ENCODE measurements at regions not wholly inside any gene's neighbourhood (a gene's known extent, or its start where the extent isn't known, plus 50 kb on each side); places are given as distances from the start of the nearest gene placed in this dataset.

DNA sequence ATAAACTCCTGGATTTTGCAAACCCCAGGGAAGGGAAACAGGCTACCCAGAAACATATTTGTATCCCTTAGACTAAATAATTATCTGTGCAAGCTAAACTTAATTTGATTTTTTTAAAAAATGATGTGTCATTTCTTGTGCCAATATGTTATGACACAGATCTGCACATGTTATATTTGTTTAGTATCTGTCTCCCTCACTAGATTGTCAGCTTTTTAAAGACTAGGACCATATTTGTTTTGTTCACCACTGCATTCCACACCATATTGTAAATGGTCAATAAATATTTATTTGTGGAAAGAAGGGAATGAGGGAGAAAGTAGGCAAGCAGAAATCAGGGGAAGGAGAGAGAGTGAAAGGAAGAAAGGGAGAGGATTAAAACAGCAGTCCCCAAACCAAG lies 143.3 kb upstream of the TNPO1 start:
- H3K4me2 ChIP-seq (ENCODE audit: insufficient read depth in 1 of 2, low read depth in 2 of 2, low read length in 2 of 2): no peak overlapping the region

More for the DNA sequence above, 143.3 kb upstream of the TNPO1 start:
- no peaks in the 10 kb centered on the region for H3K9me3 ChIP-seq (ENCODE audit: insufficient read depth in 2 of 2, low read depth in 1 of 2, low read length in 1 of 2)
- no peak for FAIRE-seq
- H3K14ac ChIP-seq (ENCODE audit: insufficient read length): no peak overlapping the region
- no peak overlapping the region for H3K27ac ChIP-seq (ENCODE audit: low read depth, low read length)
- no peak overlapping the region for H3K4me3 ChIP-seq (ENCODE audit: extremely low read depth in 1 of 4, insufficient read depth in 2 of 4, low read depth in 3 of 4, low read length in 4 of 4)
- no peaks in the 10 kb centered on the region for H3K27me3 ChIP-seq (replicated peaks in 1 of 4; ENCODE audit: control insufficient read depth in 3 of 4, extremely low read depth in 1 of 4, insufficient read depth in 3 of 4, low read length in 3 of 4)
- no peak overlapping the region for H2AK5ac ChIP-seq (ENCODE audit: low read depth, low read length)
- H2BK120ac ChIP-seq (replicated peaks; ENCODE audit: low read depth, low read length): no peak overlapping the region
- no peaks in the 10 kb centered on the region for H3K36me3 ChIP-seq (ENCODE audit: control insufficient read depth in 2 of 4, insufficient read depth in 4 of 4, low read length in 3 of 4)
- no peak overlapping the region for H2BK20ac ChIP-seq (ENCODE audit: low read length)
- H3K9ac ChIP-seq (replicated peaks in 1 of 4; ENCODE audit: extremely low read depth in 1 of 4, low read depth in 3 of 4, low read length in 3 of 4): no peak overlapping the region
- H4K20me1 ChIP-seq (replicated peaks in 1 of 2; ENCODE audit: control insufficient read depth in 1 of 2, insufficient read depth in 2 of 2, low read length in 2 of 2): no peaks in the 10 kb centered on the region
- H2BK5ac ChIP-seq (ENCODE audit: low read depth, low read length): no peak overlapping the region
- H3K79me2 ChIP-seq (ENCODE audit: control insufficient read depth in 1 of 2, insufficient read depth in 2 of 2, low read length in 2 of 2): no peaks in the 10 kb centered on the region
- H2AFZ ChIP-seq (ENCODE audit: low read length): no peak overlapping the region
- POLR2A ChIA-PET (ENCODE audit: partially characterized antibody): no interaction called here
- H3K56ac ChIP-seq (replicated peaks; ENCODE audit: insufficient read length, low read depth, low read length): no peak overlapping the region
- H3K23ac ChIP-seq (ENCODE audit: insufficient read length): no peak overlapping the region
- H3K4ac ChIP-seq (replicated peaks; ENCODE audit: insufficient read length, low read depth, low read length): no peak overlapping the region
- no peaks in the 10 kb centered on the region for H3K4me1 ChIP-seq (replicated peaks in 1 of 4; ENCODE audit: control insufficient read depth in 3 of 4, insufficient read depth in 4 of 4, low read length in 3 of 4)
- no peaks in the 10 kb centered on the region for H3K23me2 ChIP-seq (ENCODE audit: low read depth, low read length)
- no peak overlapping the region for H2BK15ac ChIP-seq (ENCODE audit: low read length)
- H4K5ac ChIP-seq (ENCODE audit: insufficient read length, low read depth, low read length): no peak overlapping the region
- TF ChIP-seq EP300 (IDR thresholded peaks at IDR 0.05; ENCODE audit: borderline replicate concordance in 1 of 2, low read depth in 2 of 2, low read length in 2 of 2) (no peak), HDAC2 (IDR thresholded peaks at IDR 0.05; ENCODE audit: borderline replicate concordance in 1 of 2, low read depth in 2 of 2, low read length in 2 of 2) (no peak), SAP30 (IDR thresholded peaks at IDR 0.05; ENCODE audit: insufficient read depth, insufficient replicate concordance, low read length) (no peak), SIN3A (conservative IDR thresholded peaks at IDR 0.05 in 1 of 2, IDR thresholded peaks at IDR 0.05 in 1 of 2; ENCODE audit: low read depth in 1 of 2, low read length in 2 of 2) (no peak), CHD2 (IDR thresholded peaks at IDR 0.05; ENCODE audit: low read length) (no peak), HDAC6 (IDR thresholded peaks at IDR 0.05; ENCODE audit: low read depth, low read length) (no peak), RAD21 (IDR thresholded peaks at IDR 0.05 in 1 of 2, conservative IDR thresholded peaks at IDR 0.05 in 1 of 2; ENCODE audit: low read depth in 2 of 2, low read length in 2 of 2) (no peak), BRCA1 (IDR thresholded peaks at IDR 0.05; ENCODE audit: low read depth, low read length) (no peak)
- TF ChIP-seq, protein P1, sequence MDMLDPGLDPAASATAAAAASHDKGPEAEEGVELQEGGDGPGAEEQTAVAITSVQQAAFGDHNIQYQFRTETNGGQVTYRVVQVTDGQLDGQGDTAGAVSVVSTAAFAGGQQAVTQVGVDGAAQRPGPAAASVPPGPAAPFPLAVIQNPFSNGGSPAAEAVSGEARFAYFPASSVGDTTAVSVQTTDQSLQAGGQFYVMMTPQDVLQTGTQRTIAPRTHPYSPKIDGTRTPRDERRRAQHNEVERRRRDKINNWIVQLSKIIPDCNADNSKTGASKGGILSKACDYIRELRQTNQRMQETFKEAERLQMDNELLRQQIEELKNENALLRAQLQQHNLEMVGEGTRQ (IDR thresholded peaks at IDR 0.05; ENCODE audit: low read length): no peak
- TF ChIP-seq, protein P2, sequence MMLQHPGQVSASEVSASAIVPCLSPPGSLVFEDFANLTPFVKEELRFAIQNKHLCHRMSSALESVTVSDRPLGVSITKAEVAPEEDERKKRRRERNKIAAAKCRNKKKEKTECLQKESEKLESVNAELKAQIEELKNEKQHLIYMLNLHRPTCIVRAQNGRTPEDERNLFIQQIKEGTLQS (IDR thresholded peaks at IDR 0.05; ENCODE audit: insufficient read depth, low read depth, low read length): no peak
- no peak overlapping the region for H3K18ac ChIP-seq (ENCODE audit: extremely low read depth, low read length)
- no peak overlapping the region for H4K91ac ChIP-seq (replicated peaks; ENCODE audit: insufficient read length, low read length)
- no peak overlapping the region for H2BK12ac ChIP-seq (ENCODE audit: low read depth, low read length)
- DNase-seq (ENCODE audit: low read depth in 1 of 2, low spot score in 2 of 2): no peak
- CTCF ChIA-PET (ENCODE audit: partially characterized antibody): interaction anchor here (1.1 to 1.5 kb wide), 3 partner anchors 8 to 307 kb away, joined by 3 to 4 read pairs (median 3); no protein-coding TSS in a partner anchor
- no peak overlapping the region for H4K8ac ChIP-seq (ENCODE audit: extremely low read depth, insufficient read depth, low read length)
- H3K79me1 ChIP-seq (ENCODE audit: low read depth, low read length): no peaks in the 10 kb centered on the region

Measured in H1 (cell line).